HL-60 (cell line): ENCODE measurements at regions not wholly inside any gene's neighbourhood (a gene's known extent, or its start where the extent isn't known, plus 50 kb on each side); places are given as distances from the start of the nearest gene placed in this dataset.

Source experiments
- DNase-seq, 2 experiments: peaks; one replicate each; pipeline ENCODE4 v3.0.0-alpha.2; 2010 to 2020; ENCODE audit warnings: low read depth in 1 of 2, low spot score in 1 of 2
- H3K27ac ChIP-seq: fragments of 250-450 bp; sonication (Bioruptor Pico); replicated peaks from 2 replicates; pipeline ENCODE4 v1.5.1; 2020; ENCODE audit warnings: mild to moderate bottlenecking, moderate library complexity
- H3K27me3 ChIP-seq: fragments of 250-450 bp; sonication (Bioruptor Pico); 2 replicates; pipeline ENCODE4 v1.5.1; 2021; ENCODE audit warnings: mild to moderate bottlenecking, moderate library complexity; ENCODE audit not compliant: insufficient read depth, poor library complexity, severe bottlenecking
- H3K4me3 ChIP-seq: replicated peaks from 2 replicates; pipeline ENCODE4 v1.5.1; 2011; ENCODE audit warnings: mild to moderate bottlenecking, control low read depth, low read length; ENCODE audit not compliant: insufficient read depth
- GABPA ChIP-seq: IDR thresholded peaks from 2 replicates; pipeline ENCODE4 v1.6.1; 2012; ENCODE audit warnings: low read depth
- POLR2AphosphoS5 ChIP-seq: IDR thresholded peaks from 2 replicates; pipeline ENCODE4 v1.6.1; 2012; ENCODE audit warnings: low read depth
- SPI1 ChIP-seq: IDR thresholded peaks from 2 replicates; pipeline ENCODE4 v1.6.1; 2012; ENCODE audit warnings: low read depth, mild to moderate bottlenecking, borderline replicate concordance
- TF ChIP-seq, protein P1 (sequence below): IDR thresholded peaks from one replicate; pipeline ENCODE4 v1.5.1; 2011; ENCODE audit warnings: low read length, control low read depth, inconsistent platforms; ENCODE audit not compliant: insufficient read depth
- TF ChIP-seq, protein P2 (sequence below): IDR thresholded peaks from 2 replicates; pipeline ENCODE4 v1.6.1; 2012; ENCODE audit warnings: low read depth; ENCODE audit not compliant: insufficient replicate concordance

DNA sequence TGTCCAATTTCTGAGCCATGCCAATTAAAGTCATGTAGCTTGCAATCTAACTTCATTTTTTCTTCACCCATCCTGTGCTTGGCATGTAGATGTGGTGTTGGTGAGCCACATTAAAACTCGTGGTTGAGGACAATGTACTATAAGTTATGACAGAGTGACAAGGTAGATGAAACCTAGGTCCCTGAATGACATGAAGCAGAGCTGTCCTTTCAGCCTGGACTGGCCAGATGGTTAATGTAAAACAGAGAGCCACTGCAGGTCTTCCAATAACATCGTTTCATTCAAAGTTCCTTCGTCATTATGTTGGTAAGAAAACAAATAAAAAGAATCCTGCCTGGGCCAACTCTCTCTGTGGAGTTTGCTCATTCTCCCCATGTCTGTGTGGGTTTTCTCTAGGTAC lies 856.5 kb upstream of the SEMA6A start:
- H3K27ac ChIP-seq: no peak overlapping the region
- DNase-seq: no peak
- no peak overlapping the region for H3K4me3 ChIP-seq
- TF ChIP-seq, protein P1, sequence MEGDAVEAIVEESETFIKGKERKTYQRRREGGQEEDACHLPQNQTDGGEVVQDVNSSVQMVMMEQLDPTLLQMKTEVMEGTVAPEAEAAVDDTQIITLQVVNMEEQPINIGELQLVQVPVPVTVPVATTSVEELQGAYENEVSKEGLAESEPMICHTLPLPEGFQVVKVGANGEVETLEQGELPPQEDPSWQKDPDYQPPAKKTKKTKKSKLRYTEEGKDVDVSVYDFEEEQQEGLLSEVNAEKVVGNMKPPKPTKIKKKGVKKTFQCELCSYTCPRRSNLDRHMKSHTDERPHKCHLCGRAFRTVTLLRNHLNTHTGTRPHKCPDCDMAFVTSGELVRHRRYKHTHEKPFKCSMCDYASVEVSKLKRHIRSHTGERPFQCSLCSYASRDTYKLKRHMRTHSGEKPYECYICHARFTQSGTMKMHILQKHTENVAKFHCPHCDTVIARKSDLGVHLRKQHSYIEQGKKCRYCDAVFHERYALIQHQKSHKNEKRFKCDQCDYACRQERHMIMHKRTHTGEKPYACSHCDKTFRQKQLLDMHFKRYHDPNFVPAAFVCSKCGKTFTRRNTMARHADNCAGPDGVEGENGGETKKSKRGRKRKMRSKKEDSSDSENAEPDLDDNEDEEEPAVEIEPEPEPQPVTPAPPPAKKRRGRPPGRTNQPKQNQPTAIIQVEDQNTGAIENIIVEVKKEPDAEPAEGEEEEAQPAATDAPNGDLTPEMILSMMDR: no peak
- TF ChIP-seq POLR2AphosphoS5 (no peak), GABPA (no peak), SPI1 (no peak)
- TF ChIP-seq, protein P2, sequence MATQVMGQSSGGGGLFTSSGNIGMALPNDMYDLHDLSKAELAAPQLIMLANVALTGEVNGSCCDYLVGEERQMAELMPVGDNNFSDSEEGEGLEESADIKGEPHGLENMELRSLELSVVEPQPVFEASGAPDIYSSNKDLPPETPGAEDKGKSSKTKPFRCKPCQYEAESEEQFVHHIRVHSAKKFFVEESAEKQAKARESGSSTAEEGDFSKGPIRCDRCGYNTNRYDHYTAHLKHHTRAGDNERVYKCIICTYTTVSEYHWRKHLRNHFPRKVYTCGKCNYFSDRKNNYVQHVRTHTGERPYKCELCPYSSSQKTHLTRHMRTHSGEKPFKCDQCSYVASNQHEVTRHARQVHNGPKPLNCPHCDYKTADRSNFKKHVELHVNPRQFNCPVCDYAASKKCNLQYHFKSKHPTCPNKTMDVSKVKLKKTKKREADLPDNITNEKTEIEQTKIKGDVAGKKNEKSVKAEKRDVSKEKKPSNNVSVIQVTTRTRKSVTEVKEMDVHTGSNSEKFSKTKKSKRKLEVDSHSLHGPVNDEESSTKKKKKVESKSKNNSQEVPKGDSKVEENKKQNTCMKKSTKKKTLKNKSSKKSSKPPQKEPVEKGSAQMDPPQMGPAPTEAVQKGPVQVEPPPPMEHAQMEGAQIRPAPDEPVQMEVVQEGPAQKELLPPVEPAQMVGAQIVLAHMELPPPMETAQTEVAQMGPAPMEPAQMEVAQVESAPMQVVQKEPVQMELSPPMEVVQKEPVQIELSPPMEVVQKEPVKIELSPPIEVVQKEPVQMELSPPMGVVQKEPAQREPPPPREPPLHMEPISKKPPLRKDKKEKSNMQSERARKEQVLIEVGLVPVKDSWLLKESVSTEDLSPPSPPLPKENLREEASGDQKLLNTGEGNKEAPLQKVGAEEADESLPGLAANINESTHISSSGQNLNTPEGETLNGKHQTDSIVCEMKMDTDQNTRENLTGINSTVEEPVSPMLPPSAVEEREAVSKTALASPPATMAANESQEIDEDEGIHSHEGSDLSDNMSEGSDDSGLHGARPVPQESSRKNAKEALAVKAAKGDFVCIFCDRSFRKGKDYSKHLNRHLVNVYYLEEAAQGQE: no peak
- no peaks in the 10 kb centered on the region for H3K27me3 ChIP-seq

DNA sequence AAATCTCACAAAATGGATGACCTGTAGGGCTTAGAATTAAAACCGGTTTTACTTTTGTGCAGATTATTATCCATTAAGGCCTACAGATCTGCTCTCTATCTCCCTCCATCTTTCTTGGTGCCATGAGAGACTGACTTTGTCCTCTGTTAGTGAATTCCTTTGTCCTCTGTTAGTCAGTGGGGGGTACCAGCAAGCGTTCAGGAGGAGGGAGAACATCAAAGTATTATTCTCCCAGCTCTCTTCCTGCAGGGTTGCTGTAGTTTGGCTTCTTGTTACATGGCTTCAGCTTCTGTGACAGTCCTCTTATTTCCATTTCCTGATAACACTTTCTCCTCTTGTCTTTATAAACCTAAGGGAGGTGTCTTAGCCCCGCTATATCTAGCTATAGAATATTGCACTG lies 850.5 kb upstream of the SEMA6A start:
- Histone ChIP-seq H3K27me3 (no peaks in the 10 kb centered on the region), H3K27ac (no peak overlapping the region), H3K4me3 (no peak overlapping the region)
- TF ChIP-seq POLR2AphosphoS5: no peak
- TF ChIP-seq SPI1: no peak
- TF ChIP-seq, protein P2: no peak
- no peak for TF ChIP-seq GABPA
- TF ChIP-seq, protein P1: no peak
- no peak for DNase-seq

DNA sequence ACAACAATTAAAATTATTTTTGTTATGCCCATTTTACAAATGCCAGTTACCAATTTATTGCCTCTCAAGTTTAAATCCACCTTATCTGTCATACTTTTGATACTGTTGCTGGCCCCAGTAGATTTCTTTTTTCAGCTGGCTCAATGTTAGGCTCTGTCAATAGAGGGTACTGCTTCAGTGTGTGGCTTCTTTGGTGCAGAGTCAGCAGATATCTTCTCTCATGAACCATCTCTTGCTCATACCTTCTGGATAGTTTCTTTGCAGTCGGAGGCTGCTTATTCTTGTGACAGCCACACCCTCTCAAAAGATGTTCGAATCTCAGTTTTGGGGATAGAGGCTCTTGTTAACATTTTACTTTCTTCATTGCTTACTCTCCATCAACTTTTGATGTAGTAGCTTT lies 849.9 kb upstream of the SEMA6A start:
- H3K4me3 ChIP-seq: no peak overlapping the region
- no peak overlapping the region for H3K27ac ChIP-seq
- no peak for DNase-seq
- no peak for TF ChIP-seq SPI1
- TF ChIP-seq, protein P2: no peak
- TF ChIP-seq POLR2AphosphoS5: no peak
- TF ChIP-seq, protein P1: no peak
- TF ChIP-seq GABPA: no peak
- no peaks in the 10 kb centered on the region for H3K27me3 ChIP-seq
